DOHH2 (cell line): ENCODE measurements at regions not wholly inside any gene's neighbourhood (a gene's known extent, or its start where the extent isn't known, plus 50 kb on each side); places are given as distances from the start of the nearest gene placed in this dataset.

Source experiments
- CTCF ChIP-seq: fragments of 200-600 bp; sonication (generic); IDR thresholded peaks from one replicate; pipeline ENCODE4 v1.5.1; 2014; ENCODE audit warnings: antibody characterized with exemption, mild to moderate bottlenecking, low read depth, low read length; ENCODE audit not compliant: poor library complexity, severe bottlenecking
- EZH2phosphoT487 ChIP-seq: fragments of 200-600 bp; sonication (generic); IDR thresholded peaks from 2 replicates; pipeline ENCODE4 v1.6.1; 2017; ENCODE audit warnings: borderline replicate concordance, mild to moderate bottlenecking, antibody characterized with exemption, low read length, moderate library complexity, mixed read lengths

DNA sequence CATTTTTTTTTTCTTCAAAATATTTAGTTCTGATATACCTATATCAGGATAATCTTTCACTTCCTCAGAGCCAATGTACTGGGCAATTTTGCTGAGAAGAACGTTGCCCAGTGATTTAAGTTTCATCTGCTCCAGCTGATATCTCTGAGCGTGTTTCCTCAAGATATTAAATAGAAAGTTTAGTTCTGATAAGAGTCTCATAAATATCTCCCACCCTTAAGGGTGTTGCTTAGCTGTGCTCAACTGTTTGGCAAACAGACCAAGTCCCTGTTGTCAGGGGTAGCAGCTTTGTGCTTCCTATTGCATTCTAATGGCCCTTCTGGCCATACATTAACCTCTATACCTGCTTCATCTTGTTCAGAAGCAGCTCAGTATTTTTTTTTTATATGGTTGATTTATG lies 84.7 kb upstream of the GPR141 start:
- TF ChIP-seq CTCF (no peak), EZH2phosphoT487 (no peak)
